Activated naive CD8-positive, alpha-beta T cell treated with anti-CD3 and anti-CD28 coated beads, Interleukin-2, amount 50 U/mL, for 24 hours (primary cell): ENCODE measurements at regions not wholly inside any gene's neighbourhood (a gene's known extent, or its start where the extent isn't known, plus 50 kb on each side); places are given as distances from the start of the nearest gene placed in this dataset.
"Not testable (repeated sequence)": the region's sequence is repeated elsewhere in the genome, so short reads cannot be mapped to it uniquely, and the experiment has no call there.

Experiments
- ATAC-seq: fragments of 150-1000 bp; cut with Tn5 transposase; one replicate; pipeline ENCODE4 v1.10.0; 2021
- DNase-seq: peaks from one replicate; pipeline ENCODE4 v3.0.0; 2021
- H3K27ac Mint-ChIP-seq: one replicate; pipeline ENCODE4 v1.8.0; 2021; ENCODE audit warnings: mild to moderate bottlenecking, mixed read lengths
- H3K27me3 Mint-ChIP-seq: one replicate; pipeline ENCODE4 v1.8.0; 2021; ENCODE audit warnings: mixed read lengths
- H3K36me3 Mint-ChIP-seq: one replicate; pipeline ENCODE4 v1.8.0; 2021; ENCODE audit warnings: low read depth, mixed read lengths
- H3K4me1 Mint-ChIP-seq: one replicate; pipeline ENCODE4 v1.8.0; 2021; ENCODE audit warnings: mixed read lengths
- H3K4me3 Mint-ChIP-seq: one replicate; pipeline ENCODE4 v1.8.0; 2021; ENCODE audit warnings: mild to moderate bottlenecking, moderate library complexity, mixed read lengths
- H3K9me3 Mint-ChIP-seq: one replicate; pipeline ENCODE4 v1.8.0; 2021; ENCODE audit warnings: mixed read lengths

GRCh38 chr18:68186039-68186438 lies 528.9 kb downstream of the TMX3 start:
- Mint-ChIP-seq H3K4me3 (no peak overlapping the region), H3K36me3 (no peaks in the 10 kb centered on the region), H3K27ac (no peak overlapping the region), H3K27me3 (no peaks in the 10 kb centered on the region), H3K9me3 (no peaks in the 10 kb centered on the region), H3K4me1 (no peaks in the 10 kb centered on the region)
- no peak for DNase-seq
- no peak for ATAC-seq

DNA sequence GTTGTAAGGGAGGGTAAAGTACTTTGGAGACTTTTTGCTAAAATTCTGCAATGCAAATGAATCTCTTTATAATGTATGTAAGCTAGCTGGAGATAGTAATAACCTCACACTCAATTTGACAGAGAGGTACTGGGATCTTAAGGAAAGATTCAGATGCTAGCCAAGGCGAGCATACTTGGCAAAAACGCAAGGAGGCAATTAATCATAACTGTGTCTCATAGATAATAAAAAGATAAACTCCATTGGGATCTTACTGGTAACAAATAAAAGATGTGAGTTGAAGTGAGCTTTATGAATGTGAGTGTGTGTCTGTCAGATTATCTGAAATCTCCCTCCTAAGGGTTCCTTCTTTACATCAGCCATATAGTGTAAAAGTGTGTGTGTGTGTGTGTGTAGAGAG lies 533.0 kb downstream of the TMX3 start:
- H3K4me1 Mint-ChIP-seq = no peaks in the 10 kb centered on the region
- H3K9me3 Mint-ChIP-seq = no peaks in the 10 kb centered on the region
- ATAC-seq = no peak
- H3K27ac Mint-ChIP-seq = no peak overlapping the region
- H3K4me3 Mint-ChIP-seq = no peak overlapping the region
- H3K36me3 Mint-ChIP-seq = no peaks in the 10 kb centered on the region
- no peaks in the 10 kb centered on the region for H3K27me3 Mint-ChIP-seq
- no peak for DNase-seq

DNA sequence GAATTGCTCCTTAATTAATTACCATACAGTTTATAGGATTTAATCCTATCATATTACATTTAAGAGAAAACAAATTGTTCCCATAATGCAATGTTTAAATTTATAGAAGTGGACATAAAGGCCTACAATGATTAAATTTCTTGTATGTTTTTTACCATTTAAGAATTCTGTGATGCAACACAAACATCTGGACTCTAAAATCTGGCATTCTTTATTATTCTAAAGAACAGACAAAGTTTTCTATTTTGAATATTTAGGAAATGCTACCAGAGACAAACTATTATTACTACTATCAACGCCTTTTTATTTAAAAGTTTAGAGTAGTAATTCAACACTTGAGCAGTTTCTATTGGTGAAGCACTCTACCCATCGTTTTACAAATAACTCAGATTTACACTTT lies 535.1 kb downstream of the TMX3 start:
- no peaks in the 10 kb centered on the region for H3K27me3 Mint-ChIP-seq
- ATAC-seq = no peak
- no peaks in the 10 kb centered on the region for H3K36me3 Mint-ChIP-seq
- no peak overlapping the region for H3K27ac Mint-ChIP-seq
- no peak overlapping the region for H3K4me3 Mint-ChIP-seq
- DNase-seq = no peak
- H3K9me3 Mint-ChIP-seq = no peaks in the 10 kb centered on the region
- H3K4me1 Mint-ChIP-seq = no peaks in the 10 kb centered on the region

DNA sequence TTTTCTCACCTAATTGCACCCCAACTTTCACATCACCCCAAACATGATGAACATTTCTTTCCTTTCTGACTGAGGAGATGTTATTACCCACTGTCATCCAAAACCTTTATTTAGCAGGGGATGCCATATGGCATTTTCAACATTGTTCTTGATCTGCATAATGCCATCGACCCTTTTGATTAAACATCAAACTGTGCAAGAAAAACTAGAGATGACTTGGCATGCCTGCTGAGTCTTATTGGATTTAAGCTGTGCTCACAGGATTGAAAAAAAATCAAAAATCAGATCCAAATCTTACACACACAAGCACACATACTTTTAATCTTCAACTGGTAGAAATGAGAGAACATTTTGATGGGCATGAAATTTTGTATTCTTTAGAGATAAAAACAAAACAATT lies 536.0 kb downstream of the TMX3 start:
- Mint-ChIP-seq H3K9me3 (no peaks in the 10 kb centered on the region), H3K27me3 (no peaks in the 10 kb centered on the region), H3K36me3 (no peaks in the 10 kb centered on the region)

GRCh38 chr18:68177807-68178702 lies 536.9 kb downstream of the TMX3 start:
- H3K36me3 Mint-ChIP-seq = no peaks in the 10 kb centered on the region
- no peaks in the 10 kb centered on the region for H3K9me3 Mint-ChIP-seq
- H3K27ac Mint-ChIP-seq = no peak overlapping the region
- DNase-seq (no peak), ATAC-seq (no peak)
- H3K4me1 Mint-ChIP-seq = no peaks in the 10 kb centered on the region
- no peaks in the 10 kb centered on the region for H3K27me3 Mint-ChIP-seq
- no peak overlapping the region for H3K4me3 Mint-ChIP-seq

More for the DNA sequence above, 536.0 kb downstream of the TMX3 start:
- DNase-seq (no peak), ATAC-seq (no peak)
- H3K4me3 Mint-ChIP-seq = no peak overlapping the region
- H3K27ac Mint-ChIP-seq = no peak overlapping the region
- H3K4me1 Mint-ChIP-seq = no peaks in the 10 kb centered on the region

- Mint-ChIP-seq H3K27me3 (no peaks in the 10 kb centered on the region), H3K27ac (no peak overlapping the region), H3K9me3 (no peaks in the 10 kb centered on the region), H3K4me3 (no peak overlapping the region), H3K4me1 (no peaks in the 10 kb centered on the region), H3K36me3 (no peaks in the 10 kb centered on the region)
- DNase-seq = no peak
- no peak for ATAC-seq
Measured at GRCh38 chr18:68176901-68177300, 538.0 kb downstream of the TMX3 start.

DNA sequence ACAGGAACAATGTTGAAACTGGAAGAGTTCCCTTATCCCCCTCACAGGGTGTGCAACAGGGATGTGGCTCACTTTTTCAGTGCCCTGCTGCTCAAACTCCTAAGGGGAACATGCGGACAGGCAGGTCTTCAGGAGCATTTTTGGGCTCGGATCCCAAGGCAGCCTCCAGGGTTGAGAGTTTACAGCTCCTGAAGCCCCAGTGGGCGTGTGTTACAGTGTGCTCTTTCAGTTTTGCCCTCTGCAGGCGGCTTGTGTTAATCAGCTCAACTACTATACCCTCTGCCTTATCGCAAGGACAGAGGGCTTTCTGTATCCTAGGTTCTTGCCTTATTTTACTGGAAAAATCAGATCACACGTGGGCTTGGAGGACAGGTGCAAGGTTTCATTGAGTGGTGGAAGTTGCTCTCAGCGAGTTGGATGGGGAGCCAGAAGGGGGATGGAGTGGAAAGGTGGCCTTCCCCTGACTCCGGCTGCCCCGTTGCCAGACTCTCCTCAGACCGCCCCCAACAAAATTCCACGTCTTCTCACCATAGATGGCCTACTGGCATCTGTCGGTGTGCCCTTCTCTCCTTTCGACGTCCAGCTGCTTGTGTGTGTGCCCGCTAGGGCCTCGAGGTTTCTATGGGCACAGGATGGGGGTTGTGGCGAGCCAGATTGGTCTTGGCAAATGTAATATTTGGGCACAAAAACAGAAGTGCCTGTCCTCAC lies 541.9 kb downstream of the TMX3 start:
- no peak for DNase-seq
- no peak for ATAC-seq
- no peak overlapping the region for H3K27ac Mint-ChIP-seq
- no peaks in the 10 kb centered on the region for H3K36me3 Mint-ChIP-seq
- no peaks in the 10 kb centered on the region for H3K4me1 Mint-ChIP-seq
- H3K4me3 Mint-ChIP-seq = no peak overlapping the region
- no peaks in the 10 kb centered on the region for H3K27me3 Mint-ChIP-seq
- peaks cover 2% of the 10 kb centered on the region for H3K9me3 Mint-ChIP-seq

DNA sequence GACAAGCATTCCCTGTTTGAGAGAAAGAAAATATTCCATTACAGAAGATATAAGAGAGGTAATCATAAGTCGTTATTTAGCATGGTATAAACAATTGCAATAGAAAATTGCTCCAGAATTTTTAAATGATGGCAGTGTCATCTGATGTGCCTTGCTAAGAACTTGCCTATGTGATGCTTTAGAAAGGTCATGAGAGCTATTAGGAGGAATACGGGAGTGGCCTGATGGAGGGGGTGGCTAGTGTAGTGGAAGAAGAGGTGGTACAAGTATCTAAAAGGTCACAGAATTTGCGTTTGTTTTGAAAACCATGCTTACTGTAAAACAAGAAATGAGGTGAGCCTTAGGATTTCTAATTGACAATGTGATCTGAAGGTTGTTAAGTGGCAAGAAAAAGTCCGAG lies 550.0 kb downstream of the TMX3 start:
- Mint-ChIP-seq H3K36me3 (no peaks in the 10 kb centered on the region), H3K27me3 (no peaks in the 10 kb centered on the region), H3K4me1 (no peaks in the 10 kb centered on the region), H3K27ac (no peak overlapping the region), H3K4me3 (no peak overlapping the region), H3K9me3 (peaks cover 9% of the 10 kb centered on the region)
- ATAC-seq (no peak), DNase-seq (no peak)

DNA sequence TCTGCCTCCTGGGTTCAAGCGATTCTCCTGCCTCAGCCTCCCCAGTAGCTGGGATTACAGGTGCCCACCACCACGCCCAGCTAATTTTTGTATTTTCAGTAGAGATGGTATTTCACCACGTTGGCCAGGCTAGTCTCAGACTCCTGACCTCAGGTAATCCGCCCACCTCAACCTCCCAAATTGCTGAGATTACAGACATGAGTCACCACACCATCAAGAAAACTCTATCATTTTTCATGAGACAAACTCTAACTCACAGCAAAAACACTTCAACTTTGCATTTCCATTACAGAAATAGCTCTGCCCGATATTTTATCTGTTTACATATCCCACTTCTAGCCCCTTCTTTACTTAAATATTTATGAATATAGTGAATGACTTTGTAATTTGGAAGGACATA lies 561.1 kb downstream of the TMX3 start:
- not testable (repeated sequence) for DNase-seq, H3K27me3 Mint-ChIP-seq, H3K27ac Mint-ChIP-seq, ATAC-seq, H3K36me3 Mint-ChIP-seq, H3K4me1 Mint-ChIP-seq, H3K4me3 Mint-ChIP-seq, H3K9me3 Mint-ChIP-seq

- Mint-ChIP-seq H3K9me3 (no peaks in the 10 kb centered on the region), H3K36me3 (no peaks in the 10 kb centered on the region), H3K4me1 (no peaks in the 10 kb centered on the region), H3K4me3 (no peak overlapping the region), H3K27ac (no peak overlapping the region), H3K27me3 (no peaks in the 10 kb centered on the region)
- no peak for ATAC-seq
- DNase-seq = no peak
Measured at GRCh38 chr18:68152770-68153169, 562.1 kb downstream of the TMX3 start.

GRCh38 chr18:68150961-68151360 lies 563.9 kb downstream of the TMX3 start:
- H3K4me3 Mint-ChIP-seq = no peak overlapping the region
- no peak overlapping the region for H3K27ac Mint-ChIP-seq

DNA sequence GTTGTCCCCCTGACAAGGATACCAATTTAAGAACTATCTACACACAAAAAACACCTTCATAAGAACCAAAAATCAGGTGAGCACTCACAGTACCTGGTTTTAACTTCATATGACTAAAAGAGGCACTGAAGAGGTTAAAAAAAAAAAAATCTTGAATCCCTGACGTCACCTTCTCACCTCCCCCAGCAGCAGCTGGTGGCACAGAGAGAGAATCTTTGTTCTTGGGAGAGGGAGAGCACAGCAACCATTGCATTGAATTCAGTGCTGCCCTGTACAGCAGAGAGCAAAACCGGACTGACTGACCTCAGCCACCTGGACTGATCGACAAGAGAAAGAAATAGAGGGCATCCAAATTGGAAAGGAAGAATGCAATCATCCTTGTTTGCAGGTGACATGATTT lies 566.0 kb downstream of the TMX3 start:
- ATAC-seq (no peak), DNase-seq (no peak)
- H3K9me3 Mint-ChIP-seq = no peaks in the 10 kb centered on the region

More at GRCh38 chr18:68150961-68151360, 563.9 kb downstream of the TMX3 start:
- ATAC-seq = no peak
- Mint-ChIP-seq H3K9me3 (no peaks in the 10 kb centered on the region), H3K4me1 (no peaks in the 10 kb centered on the region), H3K27me3 (no peaks in the 10 kb centered on the region), H3K36me3 (no peaks in the 10 kb centered on the region)
- no peak for DNase-seq

GRCh38 chr18:68147728-68148127 lies 567.2 kb downstream of the TMX3 start:
- no peak for ATAC-seq
- no peak for DNase-seq

More for the DNA sequence above, 566.0 kb downstream of the TMX3 start:
- Mint-ChIP-seq H3K4me1 (no peaks in the 10 kb centered on the region), H3K4me3 (no peak overlapping the region), H3K27me3 (no peaks in the 10 kb centered on the region), H3K36me3 (no peaks in the 10 kb centered on the region), H3K27ac (no peak overlapping the region)

GRCh38 chr18:68121826-68122225 lies 593.1 kb downstream of the TMX3 start:
- no peak overlapping the region for H3K4me3 Mint-ChIP-seq
- H3K9me3 Mint-ChIP-seq = no peaks in the 10 kb centered on the region
- DNase-seq = no peak
- no peaks in the 10 kb centered on the region for H3K36me3 Mint-ChIP-seq
- no peak overlapping the region for H3K27ac Mint-ChIP-seq
- H3K4me1 Mint-ChIP-seq = no peaks in the 10 kb centered on the region
- ATAC-seq = no peak
- no peaks in the 10 kb centered on the region for H3K27me3 Mint-ChIP-seq

More at GRCh38 chr18:68147728-68148127, 567.2 kb downstream of the TMX3 start:
- Mint-ChIP-seq H3K4me1 (no peaks in the 10 kb centered on the region), H3K27me3 (no peaks in the 10 kb centered on the region), H3K36me3 (no peaks in the 10 kb centered on the region), H3K9me3 (no peaks in the 10 kb centered on the region), H3K27ac (no peak overlapping the region), H3K4me3 (no peak overlapping the region)

- DNase-seq (no peak), ATAC-seq (no peak)
- Mint-ChIP-seq H3K9me3 (no peaks in the 10 kb centered on the region), H3K36me3 (no peaks in the 10 kb centered on the region), H3K4me1 (no peaks in the 10 kb centered on the region), H3K27me3 (no peaks in the 10 kb centered on the region), H3K27ac (no peak overlapping the region), H3K4me3 (no peak overlapping the region)
Measured at GRCh38 chr18:68121308-68121707, 593.6 kb downstream of the TMX3 start.
